ENCODE measurements at regions not wholly inside any gene's neighbourhood (a gene's known extent, or its start where the extent isn't known, plus 50 kb on each side); places are given as distances from the start of the nearest gene placed in this dataset.
"Not testable (repeated sequence)": the region's sequence is repeated elsewhere in the genome, so short reads cannot be mapped to it uniquely, and the experiment has no call there.

GRCh38 chr16:29297144-29297808 lies 109.2 kb downstream of the NPIPB11 start:
- DNase-seq = not testable (repeated sequence)

- DNase-seq = not testable (repeated sequence)
Observed at GRCh38 chr16:29296176-29296575, 110.3 kb downstream of the NPIPB11 start.

GRCh38 chr16:29294951-29295795 lies 111.3 kb downstream of the NPIPB11 start:
- not testable (repeated sequence) for DNase-seq

DNA sequence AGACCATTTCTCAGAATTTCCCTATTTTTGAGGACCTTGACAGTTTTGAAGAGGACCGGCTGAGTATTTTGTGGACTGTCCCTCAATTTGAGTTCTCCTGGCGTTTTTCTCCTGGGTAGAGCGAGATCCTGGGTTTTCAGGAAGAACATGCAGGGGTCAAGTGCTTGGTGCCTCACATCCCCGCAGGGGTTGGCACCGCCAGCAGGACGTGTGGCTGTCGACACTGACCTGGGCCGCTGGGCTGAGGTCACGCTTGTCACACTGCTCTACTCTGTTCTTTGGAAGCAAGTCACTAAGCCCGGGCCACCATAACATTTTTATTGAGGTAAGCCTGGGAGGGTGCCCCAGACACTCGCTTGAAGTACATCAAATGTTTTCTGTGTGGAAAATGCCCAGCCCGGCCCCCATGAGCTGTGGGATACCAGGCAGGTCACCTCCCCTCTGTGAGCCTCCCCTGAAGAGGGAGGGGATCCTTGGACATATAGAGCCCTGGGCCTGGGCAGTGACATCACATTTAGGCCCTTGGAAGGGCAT lies 112.0 kb downstream of the NPIPB11 start:
- not testable (repeated sequence) for DNase-seq

- DNase-seq = not testable (repeated sequence)
Observed at GRCh38 chr16:29293545-29293944, 113.0 kb downstream of the NPIPB11 start.

- DNase-seq = not testable (repeated sequence)
Observed at GRCh38 chr16:29292952-29293471, 113.5 kb downstream of the NPIPB11 start.

DNA sequence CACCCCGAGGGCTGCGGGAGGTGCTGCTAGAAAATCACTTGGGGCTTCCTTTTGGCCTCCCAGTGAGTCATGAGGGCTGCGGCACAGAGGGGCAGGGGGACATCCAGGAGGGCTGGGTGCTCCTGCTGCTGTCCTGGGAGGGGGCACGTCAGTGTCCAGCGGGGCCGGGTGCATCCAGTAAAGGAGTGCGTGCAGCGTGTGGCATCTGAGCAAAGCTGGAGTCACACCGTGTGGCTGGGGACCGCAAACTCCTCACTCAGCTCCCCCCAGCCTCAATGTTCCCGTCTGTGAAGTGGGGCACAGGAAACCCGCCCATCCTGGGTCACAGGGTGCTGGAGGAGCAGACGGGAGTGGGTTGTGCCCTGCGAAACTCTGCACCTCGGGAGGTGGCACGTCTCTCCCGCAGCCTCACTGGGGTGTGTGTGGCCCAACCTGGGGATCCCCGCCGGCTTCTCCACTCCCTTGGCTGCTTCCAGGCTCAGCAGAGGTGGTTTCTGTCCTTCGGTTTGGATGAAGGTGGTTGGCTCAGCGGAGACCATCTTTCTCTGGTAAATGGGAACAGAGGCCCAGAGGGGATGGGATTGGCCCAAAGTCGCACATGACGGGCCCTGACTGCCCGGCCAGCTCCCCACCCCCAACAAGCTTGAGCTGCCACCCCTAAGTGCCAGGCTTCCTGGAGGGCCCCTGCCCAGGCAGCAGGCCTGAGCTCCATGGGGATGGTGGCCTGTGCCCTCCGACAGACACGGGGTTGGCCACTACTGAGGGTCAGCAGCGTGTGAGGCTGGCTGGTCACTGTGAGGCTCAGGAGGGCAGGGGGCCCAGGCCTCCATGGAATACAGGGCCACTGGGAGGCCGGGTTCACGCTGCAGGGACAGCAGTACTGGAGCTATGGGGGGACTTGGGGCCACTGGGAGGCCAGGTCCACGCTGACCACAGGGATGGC lies 114.9 kb downstream of the NPIPB11 start:
- DNase-seq = not testable (repeated sequence)

DNA sequence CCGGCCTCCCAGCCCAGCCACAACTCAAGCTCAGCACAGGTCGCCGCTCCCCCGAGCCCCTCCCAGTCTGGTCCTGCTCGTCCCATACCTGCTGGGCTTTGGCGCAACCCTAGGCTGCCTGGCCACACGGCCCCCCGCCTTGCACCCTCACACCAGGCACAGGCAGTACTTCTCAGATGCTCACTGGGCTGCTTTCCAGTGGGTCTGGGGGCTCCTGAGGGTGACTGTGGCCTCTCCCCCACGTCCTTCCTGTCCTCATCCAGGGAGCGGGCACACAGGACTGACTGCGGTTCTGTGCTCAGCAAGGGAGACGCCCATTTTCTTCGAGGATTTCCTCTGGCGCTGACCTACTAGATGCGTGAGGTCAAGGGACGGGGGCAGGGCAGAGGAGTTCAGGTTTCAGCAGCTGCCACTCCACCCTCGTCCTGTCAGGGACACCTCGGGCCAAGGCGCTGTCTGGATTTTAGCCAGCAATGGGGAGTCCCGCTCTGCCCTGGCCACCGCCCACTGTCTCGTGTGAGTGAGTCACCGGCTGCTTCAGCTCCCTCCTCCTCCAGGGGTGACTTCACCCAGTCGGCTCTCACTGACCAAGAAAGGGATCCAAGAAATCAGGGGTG lies 115.8 kb downstream of the NPIPB11 start:
- DNase-seq = peak; percentile 71 to 79

- not testable (repeated sequence) for DNase-seq
Observed at GRCh38 chr16:29289516-29290239, 116.8 kb downstream of the NPIPB11 start.

- not testable (repeated sequence) for DNase-seq
Observed at GRCh38 chr16:29288711-29289474, 117.6 kb downstream of the NPIPB11 start.

GRCh38 chr16:29287871-29288535 lies 118.5 kb downstream of the NPIPB11 start:
- DNase-seq = not testable (repeated sequence)

DNA sequence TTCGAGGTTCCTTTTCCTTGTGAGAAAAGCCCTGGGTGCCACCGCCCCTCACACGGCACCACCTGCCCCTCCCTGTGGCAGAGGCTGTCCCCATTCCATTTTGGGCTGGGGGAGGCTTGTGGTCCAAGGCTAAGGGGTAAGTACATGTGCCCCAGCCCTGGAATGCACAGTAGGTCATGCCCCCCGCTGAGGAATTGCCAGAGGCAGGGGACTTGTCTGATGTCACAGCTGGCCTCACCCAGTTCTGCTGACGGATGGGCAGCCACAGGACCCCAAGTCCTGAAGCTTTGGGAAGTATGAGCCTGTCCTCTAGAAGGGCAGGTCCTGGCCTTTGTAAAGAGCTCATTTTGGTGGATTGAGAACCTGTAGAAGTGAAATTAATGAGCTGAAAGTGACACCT lies 119.3 kb downstream of the NPIPB11 start:
- DNase-seq = not testable (repeated sequence)

- DNase-seq = not testable (repeated sequence)
Observed at GRCh38 chr16:29286796-29287195, 119.7 kb downstream of the NPIPB11 start.

- not testable (repeated sequence) for DNase-seq
Observed at GRCh38 chr16:29286161-29286560, 120.3 kb downstream of the NPIPB11 start.

GRCh38 chr16:29285151-29285885 lies 121.2 kb downstream of the NPIPB11 start:
- peak in 1 of 2 donors; percentile 48 for DNase-seq

- DNase-seq = not testable (repeated sequence)
Observed at GRCh38 chr16:29284723-29285122, 121.8 kb downstream of the NPIPB11 start.

DNA sequence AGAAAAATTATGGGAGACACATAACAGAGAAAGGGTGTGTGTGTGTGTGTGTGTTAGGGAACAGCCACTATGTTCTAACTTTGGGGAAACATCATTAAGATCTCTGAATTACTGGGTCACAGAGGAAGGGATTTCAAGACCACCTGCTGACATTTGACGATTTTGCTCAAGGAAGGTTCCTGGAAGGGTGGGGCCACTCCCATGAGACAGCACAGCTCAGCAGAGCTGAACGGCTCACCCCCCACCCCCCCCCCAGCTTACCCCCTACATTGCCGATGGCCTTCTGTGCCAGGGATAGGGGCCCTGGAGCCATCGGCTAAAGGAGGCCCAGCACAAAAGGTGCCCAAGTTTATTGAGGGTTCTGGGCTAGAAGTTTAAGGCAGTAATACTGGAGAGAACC lies 122.4 kb downstream of the NPIPB11 start:
- not testable (repeated sequence) for DNase-seq
